ENCODE measurements at regions not wholly inside any gene's neighbourhood (a gene's known extent, or its start where the extent isn't known, plus 50 kb on each side); places are given as distances from the start of the nearest gene placed in this dataset.

GRCh38 chr4:171629737-171630136 lies 183.5 kb upstream of the GALNTL6 start:
- no peak for DNase-seq

GRCh38 chr4:171629182-171629581 lies 184.0 kb upstream of the GALNTL6 start:
- DNase-seq: no peak

- peak; percentile 63 for DNase-seq
Measured at GRCh38 chr4:171626554-171626953, 186.7 kb upstream of the GALNTL6 start.

GRCh38 chr4:171622729-171623128 lies 190.5 kb upstream of the GALNTL6 start:
- DNase-seq: no peak

- DNase-seq: peak; percentile 50
Measured at GRCh38 chr4:171621646-171622045, 191.6 kb upstream of the GALNTL6 start.

GRCh38 chr4:171612907-171613306 lies 200.3 kb upstream of the GALNTL6 start:
- no peak for DNase-seq

DNA sequence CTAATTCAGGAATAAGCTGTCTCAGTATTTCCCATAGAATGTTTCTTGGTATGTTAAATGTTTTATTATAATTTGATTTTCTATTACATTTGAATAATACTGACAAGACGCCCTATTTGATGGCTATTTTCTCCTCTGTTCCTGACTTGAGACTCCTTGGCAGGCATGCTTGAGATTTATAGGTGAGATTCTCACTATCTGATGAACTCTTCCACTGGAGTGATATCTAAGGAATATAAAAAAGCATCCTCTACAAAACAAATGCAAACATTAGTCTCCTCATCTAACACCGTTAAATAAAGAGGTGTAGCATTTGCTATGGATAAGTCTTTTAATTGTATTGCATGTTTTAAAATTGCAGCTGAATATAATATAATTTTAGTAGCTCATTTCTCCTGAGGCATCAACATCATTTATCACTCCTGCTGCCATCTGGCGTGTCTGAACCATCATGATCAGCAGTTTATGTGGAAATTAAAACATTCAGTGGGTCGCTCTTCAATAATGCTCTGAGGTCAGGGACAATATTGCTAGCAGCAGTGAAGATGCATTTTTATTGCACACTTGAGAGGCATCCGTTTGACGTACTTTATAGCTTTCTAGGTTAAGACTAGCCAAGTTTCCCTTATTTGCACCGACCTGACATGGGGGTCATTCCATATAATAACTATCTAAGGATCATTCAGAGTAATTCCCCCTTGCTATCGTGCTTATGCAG lies 210.4 kb upstream of the GALNTL6 start:
- no peak for DNase-seq

GRCh38 chr4:171601091-171601490 lies 212.1 kb upstream of the GALNTL6 start:
- no peak for DNase-seq

DNA sequence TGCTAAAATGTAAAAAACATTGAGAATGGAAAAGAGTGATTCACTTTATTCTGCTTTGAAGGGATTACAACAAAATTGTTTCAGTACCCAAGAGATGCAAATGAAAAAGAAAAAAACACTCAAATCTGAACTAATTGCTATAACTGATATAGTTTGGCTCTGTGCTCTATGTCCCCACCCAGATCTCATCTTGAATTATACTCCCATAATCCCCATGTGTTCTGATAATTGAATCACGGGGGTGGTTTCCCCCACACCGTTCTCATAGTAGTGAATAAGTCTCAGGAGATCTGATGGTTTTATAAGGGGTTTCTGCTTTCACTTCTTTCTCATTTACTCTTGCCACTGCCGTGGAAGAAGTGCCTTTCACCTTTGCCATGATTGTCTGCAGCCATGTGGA lies 213.6 kb upstream of the GALNTL6 start:
- DNase-seq: no peak

- DNase-seq: no peak
Measured at GRCh38 chr4:171594293-171594692, 218.9 kb upstream of the GALNTL6 start.

DNA sequence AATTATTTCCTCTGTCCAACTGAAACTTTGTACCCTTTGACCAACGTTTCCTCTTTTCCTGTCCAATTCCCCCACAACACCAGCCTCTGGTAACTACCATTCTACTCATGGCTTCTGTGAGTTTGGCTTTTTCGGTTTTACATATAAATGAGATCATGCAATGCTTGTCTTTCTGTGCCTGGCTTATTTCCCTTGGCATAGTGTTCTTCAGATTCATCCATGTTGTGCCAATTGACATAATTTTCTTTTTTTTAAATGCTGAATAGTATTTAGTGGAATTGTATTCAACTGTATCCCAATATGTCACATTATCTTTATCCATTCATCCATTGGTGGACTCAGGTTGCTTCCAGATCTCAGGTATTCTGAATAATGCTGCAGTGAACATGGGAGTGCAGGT lies 222.5 kb upstream of the GALNTL6 start:
- no peak for DNase-seq

DNA sequence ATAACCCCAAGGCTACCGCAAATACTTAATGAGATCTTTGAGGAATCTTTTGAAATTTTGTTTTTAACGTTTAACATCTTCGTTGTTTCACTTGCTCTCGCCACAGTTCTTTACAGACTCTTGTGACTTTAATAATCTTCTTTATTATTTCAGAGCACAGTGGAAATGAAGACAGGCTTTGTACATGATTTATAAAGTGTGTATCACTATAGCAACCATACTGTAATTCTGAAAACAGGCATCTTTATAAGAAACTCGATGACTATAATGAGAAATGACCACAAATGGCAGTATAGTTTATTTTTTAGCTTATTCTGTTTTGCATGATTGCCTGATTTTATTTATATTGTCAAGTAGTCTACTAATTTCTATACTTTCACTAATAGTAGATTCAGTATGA lies 224.4 kb upstream of the GALNTL6 start:
- no peak for DNase-seq

DNA sequence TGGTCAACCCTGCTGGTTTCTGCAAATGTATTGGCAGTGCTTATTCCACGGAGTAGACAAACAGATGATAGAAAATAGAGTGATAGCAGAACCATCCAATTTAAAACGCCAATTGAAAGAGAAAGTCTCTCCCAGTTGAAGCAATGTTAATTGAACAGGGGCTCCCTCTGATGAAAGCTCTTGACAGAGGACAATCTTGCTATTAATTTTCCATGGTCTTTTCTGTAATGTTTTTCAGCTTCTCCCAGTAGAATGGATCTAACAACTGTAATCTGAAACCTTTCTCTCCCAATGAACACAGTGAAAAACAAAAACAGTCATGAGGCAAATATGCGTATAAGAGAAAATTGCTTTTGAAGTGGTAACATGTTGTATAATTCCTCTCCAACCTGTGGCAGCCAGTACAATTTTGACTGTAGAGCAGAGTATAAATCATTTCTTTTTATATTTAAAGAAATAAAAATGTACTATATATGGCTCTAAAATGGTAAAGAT lies 225.1 kb upstream of the GALNTL6 start:
- DNase-seq: no peak

DNA sequence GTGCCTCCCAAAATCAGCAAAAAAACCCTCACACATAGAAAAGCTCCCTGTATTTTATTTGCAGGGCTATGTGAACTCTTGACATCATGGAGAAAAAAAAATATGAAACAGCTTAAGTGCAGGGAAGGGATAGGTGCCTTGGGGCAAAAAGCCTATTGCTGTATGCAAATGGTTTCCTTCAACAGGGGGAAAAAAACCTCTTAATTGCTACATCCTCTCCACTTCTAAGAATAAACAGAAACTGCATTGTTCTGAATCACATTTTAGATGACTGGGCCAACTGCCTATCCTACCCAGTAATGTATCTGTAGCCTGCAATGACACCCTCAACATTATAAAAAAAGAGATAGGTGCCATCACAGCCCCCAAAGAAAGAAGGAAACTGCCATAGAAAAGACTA lies 229.4 kb upstream of the GALNTL6 start:
- DNase-seq: no peak

DNA sequence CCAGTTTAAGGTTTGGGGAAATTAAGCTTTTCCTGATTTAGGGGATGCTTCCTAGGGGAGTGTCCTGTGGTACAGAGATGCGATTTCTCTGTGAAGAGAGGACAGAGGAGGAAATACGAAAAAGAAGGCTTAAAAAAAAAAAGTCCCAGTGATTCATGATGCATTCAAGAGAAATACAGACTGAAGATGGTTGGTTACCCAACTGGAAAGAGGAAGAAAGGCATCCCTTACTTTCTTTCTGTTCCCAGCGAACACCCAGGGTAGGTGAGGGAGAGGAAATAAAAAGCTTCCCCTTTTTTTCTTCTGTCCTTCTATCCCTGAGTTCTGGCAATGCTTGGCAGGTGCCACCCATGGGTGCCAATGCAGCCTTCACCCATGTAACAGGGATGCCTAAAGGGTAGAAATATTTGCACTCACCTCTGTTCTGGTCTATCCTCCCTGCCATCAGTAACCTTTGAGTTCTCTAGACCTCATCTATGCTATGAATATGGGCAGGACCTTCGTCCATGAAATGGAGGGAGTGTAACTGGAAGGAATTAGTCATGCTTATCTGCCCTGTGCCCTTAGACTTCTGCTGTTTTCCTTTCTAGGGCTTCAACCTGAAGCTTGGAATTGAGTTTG lies 230.1 kb upstream of the GALNTL6 start:
- DNase-seq: no peak

DNA sequence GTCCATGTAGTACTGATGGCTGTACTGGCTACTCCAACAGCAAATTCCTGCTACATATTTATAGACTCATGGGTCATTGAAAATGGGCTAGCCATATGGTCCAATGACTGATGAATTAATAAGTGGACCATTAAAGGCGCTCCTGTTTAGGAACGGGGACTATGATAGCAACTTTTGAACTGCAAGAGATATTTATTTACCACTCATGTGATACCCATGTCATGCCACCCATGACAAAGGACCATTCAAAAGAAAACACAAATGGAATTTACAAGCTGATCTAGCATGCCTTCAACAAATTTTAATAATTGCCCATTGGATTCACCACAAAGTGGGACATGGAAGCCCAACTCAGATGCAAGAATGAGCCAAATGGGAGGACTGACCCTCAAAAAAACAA lies 240.0 kb upstream of the GALNTL6 start:
- no peak for DNase-seq

DNA sequence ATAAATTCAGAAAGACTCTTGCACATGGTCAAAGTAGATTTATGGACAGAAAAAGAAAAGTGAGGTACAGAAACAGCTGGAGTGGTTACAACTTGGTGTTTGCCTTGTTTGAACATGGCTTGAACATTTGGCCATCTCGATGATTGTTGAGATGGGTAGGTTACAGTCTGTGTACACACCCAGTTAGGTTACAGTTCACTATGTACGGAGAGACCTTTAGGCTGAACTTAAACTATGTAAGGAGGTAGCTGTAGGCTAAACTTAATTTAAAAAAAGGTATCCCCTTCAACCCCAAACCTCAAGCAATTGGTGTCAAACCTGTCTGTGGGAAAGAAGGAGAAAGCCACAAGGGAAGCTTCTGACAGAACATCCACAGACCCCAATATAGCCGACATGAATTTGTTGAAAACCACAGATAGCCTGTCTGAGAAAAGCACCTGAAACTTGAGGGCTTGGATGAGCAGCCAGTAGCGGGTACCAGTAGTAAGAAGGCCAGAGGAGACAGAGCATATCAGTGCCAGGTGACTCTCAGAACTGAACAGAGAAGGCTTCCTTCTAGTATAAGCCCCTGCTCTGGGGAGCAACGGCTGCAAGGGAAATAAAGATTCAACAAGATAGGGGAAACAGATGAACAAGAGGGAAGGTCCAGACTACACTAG lies 247.9 kb upstream of the GALNTL6 start:
- no peak for DNase-seq

- no peak for DNase-seq
Measured at GRCh38 chr4:171561419-171561818, 251.8 kb upstream of the GALNTL6 start.

GRCh38 chr4:171553961-171554360 lies 259.2 kb upstream of the GALNTL6 start:
- no peak for DNase-seq

GRCh38 chr4:171542640-171543039 lies 270.6 kb upstream of the GALNTL6 start:
- DNase-seq: no peak

DNA sequence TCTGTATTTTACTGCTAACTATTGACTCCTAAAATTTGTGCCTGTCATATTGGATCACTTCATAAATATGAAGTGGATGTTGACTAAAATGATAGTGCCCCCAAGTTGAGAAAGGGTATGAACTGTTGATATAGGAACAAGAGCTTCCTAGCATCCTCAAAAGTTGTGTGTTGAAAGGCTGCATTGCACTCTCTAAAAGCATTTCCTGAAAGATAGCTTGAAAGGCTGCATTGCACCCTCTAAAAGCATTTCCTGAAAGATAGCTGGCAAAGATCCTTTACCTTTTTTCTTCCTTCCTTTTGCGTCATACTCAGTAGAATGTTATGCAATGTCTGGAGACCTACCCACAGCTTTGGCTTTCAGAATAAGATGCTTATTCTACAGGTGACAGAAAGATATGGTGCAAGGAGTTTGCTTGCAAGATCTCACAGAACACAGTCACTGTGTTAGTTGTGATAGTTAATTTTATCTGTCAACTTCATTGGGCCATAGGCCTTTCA lies 274.6 kb upstream of the GALNTL6 start:
- no peak for DNase-seq

DNA sequence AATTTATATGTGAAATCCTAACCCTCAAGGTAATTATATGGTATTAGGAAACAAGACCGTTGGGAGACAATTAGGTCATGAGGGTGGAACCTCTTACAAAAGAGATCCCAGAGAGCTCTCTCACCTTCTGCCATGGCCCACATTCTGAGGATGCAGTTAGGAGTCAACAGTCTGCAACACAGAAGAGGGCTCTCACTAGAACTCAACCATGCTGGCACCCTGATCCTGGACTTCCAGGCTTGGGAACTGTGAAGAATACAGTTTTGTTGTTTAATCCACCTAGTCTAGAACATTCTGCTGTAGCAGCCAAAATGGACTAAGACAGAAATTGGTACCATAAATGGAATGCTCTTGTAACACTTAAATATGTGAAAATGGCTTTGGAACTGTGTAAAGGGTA lies 278.8 kb upstream of the GALNTL6 start:
- no peak for DNase-seq

DNA sequence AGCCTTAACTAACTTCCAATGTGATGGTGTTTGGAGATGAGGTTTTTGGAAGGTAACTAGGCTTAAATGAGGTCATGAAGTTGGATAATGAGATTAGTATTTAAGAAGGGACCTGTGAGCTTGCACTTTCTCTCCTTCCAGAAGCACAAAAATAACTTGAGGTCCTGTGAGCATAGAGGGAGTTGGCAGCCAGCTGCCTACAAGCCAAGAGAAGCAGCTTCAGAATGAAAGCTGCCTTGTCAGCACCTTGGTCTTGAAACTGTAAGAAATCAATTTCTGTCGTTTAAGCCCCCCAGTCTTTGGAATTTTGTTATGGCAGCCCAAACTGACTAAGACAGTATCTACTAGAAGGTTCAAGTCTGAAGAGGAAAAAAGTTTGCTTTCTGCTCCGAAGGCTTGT lies 280.2 kb upstream of the GALNTL6 start:
- no peak for DNase-seq

DNA sequence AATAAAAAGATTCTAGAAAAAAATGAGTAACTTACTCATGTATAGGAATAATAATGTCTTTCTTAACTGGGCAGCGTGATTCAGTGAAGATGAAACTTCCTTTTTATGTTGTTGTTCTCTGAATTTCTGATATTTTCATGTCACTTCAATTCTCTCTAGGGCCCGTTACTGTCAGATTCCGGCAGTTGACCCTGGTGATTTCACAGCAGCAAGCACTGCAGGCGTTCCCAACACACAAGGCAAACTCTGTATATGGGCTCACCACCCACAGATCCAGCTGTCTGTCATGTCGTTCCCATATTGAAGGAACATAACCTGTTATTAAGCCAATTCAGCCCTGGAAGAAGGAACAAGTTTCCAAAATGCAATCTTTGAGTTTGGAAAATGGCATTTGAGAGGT lies 288.3 kb upstream of the GALNTL6 start:
- no peak for DNase-seq
